Cardiac fibroblast (primary cell): ENCODE measurements at regions not wholly inside any gene's neighbourhood (a gene's known extent, or its start where the extent isn't known, plus 50 kb on each side); places are given as distances from the start of the nearest gene placed in this dataset.
"Not testable (repeated sequence)": the region's sequence is repeated elsewhere in the genome, so short reads cannot be mapped to it uniquely, and the experiment has no call there.

Experiments used
- DNase-seq, 2 donors: peaks; one replicate each; pipeline versions ENCODE4 v3.0.0 to v3.0.0-alpha.2; 2010; ENCODE audit warnings: low read depth in 2 of 2
- H3K4me3 ChIP-seq, 2 donors: replicated peaks in 1 of 2; 1 replicate in 1 of 2; 2 replicates in 1 of 2; pipeline ENCODE4 v1.5.1; 2011; ENCODE audit warnings: low read depth in 2 of 2, low read length in 2 of 2, mild to moderate bottlenecking in 2 of 2, moderate library complexity in 1 of 2
- TF ChIP-seq, protein P1 (sequence below): IDR thresholded peaks from one replicate; pipeline ENCODE4 v1.5.1; 2011; ENCODE audit warnings: low read depth, mild to moderate bottlenecking, low read length, inconsistent platforms

DNA sequence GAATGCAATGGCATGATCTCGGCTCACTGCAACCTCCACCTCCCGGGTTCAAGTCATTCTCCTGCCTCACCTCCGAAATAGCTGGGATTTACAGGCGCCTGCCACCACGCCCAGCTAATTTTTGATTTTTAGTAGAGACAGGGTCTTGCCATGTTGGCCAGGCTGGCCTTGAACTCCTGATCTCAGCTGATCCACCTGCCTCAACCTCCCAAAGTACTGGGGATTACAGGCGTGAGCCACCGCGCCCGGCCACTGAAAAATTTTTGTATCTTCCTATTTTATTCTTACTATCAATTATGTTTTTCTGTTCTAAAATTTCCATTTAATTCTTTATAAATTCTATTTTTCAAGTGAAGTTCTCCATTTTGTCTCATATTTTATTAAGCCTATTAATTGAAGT lies 730.4 kb downstream of the EDEM1 start:
- H3K4me3 ChIP-seq, result no peak overlapping the region
- TF ChIP-seq, protein P1, sequence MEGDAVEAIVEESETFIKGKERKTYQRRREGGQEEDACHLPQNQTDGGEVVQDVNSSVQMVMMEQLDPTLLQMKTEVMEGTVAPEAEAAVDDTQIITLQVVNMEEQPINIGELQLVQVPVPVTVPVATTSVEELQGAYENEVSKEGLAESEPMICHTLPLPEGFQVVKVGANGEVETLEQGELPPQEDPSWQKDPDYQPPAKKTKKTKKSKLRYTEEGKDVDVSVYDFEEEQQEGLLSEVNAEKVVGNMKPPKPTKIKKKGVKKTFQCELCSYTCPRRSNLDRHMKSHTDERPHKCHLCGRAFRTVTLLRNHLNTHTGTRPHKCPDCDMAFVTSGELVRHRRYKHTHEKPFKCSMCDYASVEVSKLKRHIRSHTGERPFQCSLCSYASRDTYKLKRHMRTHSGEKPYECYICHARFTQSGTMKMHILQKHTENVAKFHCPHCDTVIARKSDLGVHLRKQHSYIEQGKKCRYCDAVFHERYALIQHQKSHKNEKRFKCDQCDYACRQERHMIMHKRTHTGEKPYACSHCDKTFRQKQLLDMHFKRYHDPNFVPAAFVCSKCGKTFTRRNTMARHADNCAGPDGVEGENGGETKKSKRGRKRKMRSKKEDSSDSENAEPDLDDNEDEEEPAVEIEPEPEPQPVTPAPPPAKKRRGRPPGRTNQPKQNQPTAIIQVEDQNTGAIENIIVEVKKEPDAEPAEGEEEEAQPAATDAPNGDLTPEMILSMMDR, result no peak
- no peak for DNase-seq

DNA sequence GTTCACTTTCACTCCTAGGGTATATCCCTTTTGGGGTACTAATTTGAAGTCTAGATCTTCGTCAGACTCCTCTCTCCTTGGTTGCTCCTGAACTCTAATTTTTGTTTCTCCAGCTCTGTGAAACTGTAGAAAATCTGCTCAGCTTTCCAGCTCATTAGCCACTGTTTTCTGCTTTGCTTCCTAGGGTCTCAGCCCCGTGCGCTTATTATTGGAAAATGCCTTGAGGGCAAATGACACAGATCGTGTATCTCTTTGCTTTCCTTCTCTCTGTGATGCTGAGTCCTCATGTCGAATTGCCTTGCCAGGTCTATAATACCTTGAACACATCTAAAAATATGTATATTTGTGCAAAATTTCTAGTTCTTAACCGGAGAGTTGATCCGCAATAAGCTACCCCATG lies 731.1 kb downstream of the EDEM1 start:
- DNase-seq, result no peak
- H3K4me3 ChIP-seq, result no peak overlapping the region
- TF ChIP-seq, protein P1, result no peak

DNA sequence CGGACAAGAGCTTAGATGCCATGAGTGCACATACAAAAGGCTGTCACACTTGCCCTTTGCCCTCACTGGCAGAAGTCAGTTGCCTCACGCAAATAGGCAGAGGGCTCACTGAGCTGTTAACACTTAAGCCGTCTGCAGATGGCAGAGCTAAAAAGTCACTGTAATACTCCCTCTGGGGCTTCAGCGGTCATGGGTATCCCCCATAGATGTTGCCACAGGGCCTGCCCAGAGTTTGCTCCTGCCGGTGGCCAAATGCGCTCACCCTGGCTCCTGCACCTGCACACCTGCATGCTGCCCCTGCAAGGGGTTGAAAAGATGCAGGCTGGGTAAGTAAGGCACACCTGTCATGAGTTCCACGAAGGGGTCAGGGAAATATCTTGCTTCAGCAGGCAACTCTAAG lies 741.5 kb downstream of the EDEM1 start:
- TF ChIP-seq, protein P1, result no peak
- DNase-seq, result no peak
- H3K4me3 ChIP-seq, result no peak overlapping the region

DNA sequence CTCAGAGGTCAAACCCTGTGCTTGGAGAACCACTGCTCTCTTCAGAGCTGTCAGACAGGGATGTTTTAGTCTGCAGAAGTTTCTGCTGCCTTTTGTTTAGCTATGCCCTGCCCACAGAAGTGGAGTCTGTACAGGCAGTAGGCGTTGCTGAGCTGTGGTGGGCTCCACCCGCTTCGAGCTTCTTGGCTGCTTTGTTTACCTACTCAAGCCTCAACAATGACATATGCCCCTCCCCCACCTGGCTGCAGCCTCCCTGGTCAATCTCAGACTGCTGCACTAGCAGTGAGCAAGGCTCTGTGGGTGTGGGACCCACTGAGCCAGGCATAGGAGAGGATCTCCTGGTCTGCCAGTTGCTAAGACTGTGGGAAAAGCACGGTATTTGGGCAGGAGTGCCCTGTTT lies 756.6 kb downstream of the EDEM1 start:
- not testable (repeated sequence) for DNase-seq, H3K4me3 ChIP-seq

DNA sequence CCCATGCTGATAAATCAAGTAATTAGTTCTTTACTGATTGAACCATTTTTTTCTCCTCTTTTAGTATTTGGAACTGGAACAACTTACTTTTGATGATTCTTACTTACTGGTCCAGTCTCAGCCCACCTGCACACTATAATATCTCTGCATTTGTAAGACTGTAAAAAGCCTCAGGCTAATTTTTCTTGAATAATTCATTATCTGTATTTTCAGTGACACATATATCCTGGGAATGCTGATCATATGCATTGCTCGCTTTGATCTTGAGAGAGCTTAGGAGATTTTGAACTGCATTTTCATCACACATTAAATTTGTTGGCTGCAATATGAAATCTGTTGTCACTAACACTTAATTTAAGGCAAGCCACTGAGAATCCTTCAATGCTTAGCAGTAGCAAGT lies 760.6 kb downstream of the EDEM1 start:
- DNase-seq, result no peak
- TF ChIP-seq, protein P1, result no peak
- no peak overlapping the region for H3K4me3 ChIP-seq

DNA sequence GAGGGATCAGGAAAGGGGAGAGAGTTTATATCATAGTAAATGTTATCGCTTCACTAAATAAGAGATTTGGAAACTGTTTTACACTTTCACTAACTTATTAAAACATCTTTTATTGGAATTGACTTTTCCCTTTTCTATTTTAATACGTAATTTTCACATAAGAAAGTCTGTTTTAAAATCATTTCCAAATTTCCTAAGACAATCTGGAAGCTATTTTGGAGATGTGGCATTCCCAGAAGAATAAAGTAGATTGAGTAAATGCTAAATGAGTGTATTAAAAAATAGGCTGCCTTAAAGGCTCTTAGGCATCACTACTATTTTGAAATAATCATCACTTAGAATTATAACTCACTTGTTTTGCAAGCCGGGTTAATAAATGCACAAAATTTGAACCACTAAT lies 763.5 kb downstream of the EDEM1 start:
- TF ChIP-seq, protein P1, result no peak
- no peak for DNase-seq
- H3K4me3 ChIP-seq, result no peak overlapping the region

DNA sequence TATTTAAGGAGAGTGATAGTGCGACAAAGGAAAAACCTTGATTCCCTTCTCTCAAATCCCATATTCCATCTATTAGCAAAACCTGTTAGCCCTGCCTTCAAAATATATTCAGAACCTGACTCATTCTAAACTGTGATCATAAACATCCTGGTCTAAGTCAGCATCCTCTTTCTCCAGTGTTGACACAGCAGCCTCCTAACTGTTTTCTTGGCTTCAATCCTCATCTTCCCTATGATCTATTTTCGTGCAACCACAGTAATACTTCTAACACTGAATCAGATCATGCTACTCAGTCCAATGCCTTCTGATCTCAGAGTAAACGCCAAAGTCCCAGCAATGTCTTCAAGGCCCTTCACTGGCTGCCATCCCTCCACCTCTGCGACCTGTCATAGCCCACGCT lies 785.1 kb downstream of the EDEM1 start:
- H3K4me3 ChIP-seq, result no peak overlapping the region
- DNase-seq, result no peak
- TF ChIP-seq, protein P1, result no peak
